Stimulated activated CD4-positive, alpha-beta T cell treated with anti-CD3 and anti-CD28 coated beads, Interleukin-1b, Interleukin-23, amount 100 ng/mL, for 4 hours (primary cell): ENCODE measurements at regions not wholly inside any gene's neighbourhood (a gene's known extent, or its start where the extent isn't known, plus 50 kb on each side); places are given as distances from the start of the nearest gene placed in this dataset.

Source experiments
- DNase-seq, 2 donors: peaks; one replicate each; pipeline ENCODE4 v3.0.0-alpha.2; 2020; ENCODE audit warnings: low read depth in 2 of 2

- no peak for DNase-seq
Observed at GRCh38 chr2:220850116-220850515, 722.0 kb downstream of the EPHA4 start.

DNA sequence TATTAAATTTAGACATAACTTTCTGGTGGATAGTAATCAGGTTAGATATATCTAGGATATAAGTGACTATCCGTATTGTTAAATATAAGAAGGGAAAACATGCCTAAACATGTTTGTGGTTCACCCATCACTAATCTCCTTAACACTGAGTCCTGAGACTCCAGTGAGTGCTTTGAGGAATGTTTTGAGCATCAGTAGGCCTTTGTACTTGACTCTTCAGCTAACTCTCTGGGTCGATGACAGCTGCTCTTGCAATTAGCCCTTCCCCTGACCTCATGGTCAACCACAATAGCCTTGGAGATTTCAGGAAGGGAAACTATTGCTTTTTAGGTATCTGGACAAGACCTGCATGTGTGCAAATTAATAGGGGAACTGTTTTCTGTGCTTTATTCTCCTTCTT lies 716.8 kb downstream of the EPHA4 start:
- no peak for DNase-seq

- DNase-seq, result no peak
Observed at GRCh38 chr2:220856486-220856885, 715.6 kb downstream of the EPHA4 start.

DNA sequence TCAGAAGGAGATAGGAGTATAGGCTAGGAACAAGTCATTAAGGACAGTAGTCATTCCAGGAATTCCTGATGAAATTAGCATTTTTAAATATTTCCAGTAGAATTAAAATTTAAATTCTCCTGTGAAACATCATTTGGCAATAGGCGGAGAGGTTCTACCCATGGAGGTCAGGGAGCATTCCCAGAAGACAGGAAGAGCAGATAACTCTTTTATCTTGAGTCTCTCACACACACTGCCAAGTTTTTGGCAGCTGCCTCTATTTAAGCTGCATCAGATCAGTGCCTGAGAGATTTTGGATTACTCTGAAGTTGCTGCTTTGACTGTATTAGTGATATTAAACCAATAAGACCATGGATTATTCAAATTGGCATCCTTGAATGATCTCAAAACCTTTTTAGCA lies 714.7 kb downstream of the EPHA4 start:
- DNase-seq, result no peak

GRCh38 chr2:220858101-220858500 lies 714.0 kb downstream of the EPHA4 start:
- DNase-seq, result no peak

- DNase-seq, result no peak
Observed at GRCh38 chr2:220871909-220872308, 700.2 kb downstream of the EPHA4 start.

DNA sequence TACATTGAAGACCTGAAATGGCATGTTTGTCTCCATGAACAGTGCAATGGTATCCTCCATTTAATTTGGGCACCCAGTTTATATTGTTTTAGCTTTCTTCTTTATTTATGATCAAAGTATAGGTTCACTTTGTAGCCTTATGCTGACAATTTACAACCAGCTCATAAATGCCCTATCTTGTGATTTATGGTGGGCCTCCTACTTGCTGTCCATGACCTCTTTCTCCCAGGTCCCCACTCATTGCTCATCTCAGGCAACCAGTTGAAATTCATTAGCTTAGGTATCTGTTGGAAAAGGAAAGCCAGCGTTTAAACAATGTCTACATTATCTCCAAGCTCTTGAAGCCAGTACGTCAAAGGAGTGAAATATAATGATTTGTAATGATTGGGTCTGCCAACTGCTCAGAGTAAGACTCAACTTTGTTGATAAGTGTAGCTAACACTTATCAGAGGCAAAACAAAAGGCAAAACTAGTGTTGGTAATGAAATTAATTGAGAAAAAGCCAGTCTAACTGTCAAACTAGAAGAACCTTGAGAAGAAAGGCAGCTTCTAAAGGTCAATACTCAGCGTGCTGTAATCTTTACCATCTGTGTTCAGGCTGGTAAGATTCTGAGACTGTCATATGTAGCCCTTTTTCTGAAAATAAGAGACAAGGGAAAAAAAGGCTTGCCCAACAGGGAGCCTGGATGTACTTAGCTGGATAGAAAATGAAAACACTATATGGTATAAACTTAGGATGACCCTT lies 695.9 kb downstream of the EPHA4 start:
- DNase-seq, result no peak

GRCh38 chr2:220877491-220877890 lies 694.6 kb downstream of the EPHA4 start:
- DNase-seq, result no peak

GRCh38 chr2:220877897-220878296 lies 694.2 kb downstream of the EPHA4 start:
- no peak for DNase-seq

DNA sequence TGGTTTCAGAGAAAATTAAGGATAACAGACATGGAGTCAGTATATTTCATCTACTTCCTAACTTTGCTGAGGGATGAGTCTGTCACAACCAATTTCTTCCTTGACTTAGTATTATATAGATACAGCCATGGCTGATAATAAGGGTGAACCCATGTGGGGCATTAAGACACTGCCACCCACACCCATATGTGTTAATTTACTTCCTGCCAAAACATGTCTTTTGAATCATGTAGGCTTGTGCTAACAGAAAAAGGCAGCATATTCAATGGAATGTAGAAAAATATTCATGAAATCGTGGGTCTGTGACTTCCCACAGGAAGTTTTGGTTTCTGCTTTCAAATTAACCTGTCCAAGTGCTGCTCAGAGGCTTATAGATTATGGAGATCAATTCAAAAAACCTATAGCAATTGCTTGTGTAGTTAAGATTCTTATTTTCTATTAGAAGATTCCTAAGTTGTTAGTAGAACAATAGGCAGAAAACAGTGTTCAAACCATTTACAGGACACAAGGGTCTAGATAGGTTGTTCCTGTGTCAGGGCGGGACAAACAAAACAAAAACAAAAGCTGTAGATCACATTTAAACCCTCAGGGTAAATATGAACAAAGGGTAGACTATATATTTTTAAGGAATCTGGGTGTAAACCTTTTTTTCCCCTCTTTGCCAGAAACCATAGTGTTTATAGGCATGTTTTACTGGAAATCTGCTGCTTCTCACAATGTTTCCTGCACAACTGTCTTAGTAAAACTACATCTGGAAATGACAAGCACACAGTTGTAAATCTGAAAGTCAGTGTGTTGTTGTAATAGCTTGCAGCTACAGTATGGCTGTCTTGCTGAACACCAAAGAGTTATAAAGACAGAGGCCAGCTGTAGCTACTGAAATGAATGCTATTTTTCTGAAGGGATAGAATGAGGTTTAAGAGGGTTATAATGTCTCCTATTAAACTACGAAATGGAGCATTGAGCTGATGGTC lies 691.2 kb downstream of the EPHA4 start:
- DNase-seq, result no peak

GRCh38 chr2:220882507-220882906 lies 689.6 kb downstream of the EPHA4 start:
- DNase-seq, result no peak

GRCh38 chr2:220885593-220885992 lies 686.5 kb downstream of the EPHA4 start:
- DNase-seq, result no peak

DNA sequence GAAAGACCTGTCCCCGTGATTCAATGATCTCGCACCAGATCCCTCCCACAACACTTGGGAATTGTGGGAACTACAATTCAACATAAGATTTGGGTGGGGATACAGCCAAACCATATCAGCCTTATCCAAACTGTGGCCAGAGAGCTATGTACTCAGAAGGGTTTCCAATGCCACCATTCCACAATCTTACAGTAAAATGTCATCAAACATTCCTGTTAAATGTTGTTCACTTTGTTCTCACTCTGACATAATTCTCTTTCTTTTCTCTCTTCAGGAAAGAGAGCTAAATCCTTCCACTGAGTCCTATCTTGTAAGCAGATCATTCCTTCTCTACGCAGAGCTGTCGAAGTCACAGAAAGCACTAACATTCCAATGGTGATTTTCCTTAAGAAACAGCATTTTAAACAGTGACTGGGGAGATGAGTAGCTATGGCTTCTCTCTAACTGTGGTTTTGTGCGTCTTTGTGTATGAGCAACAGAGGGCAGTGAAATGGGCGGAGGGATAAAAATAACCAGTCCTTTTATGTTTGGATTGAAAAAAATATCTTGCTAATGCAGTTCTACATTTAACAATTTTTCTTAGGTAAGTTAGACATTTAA lies 684.7 kb downstream of the EPHA4 start:
- DNase-seq, result no peak

DNA sequence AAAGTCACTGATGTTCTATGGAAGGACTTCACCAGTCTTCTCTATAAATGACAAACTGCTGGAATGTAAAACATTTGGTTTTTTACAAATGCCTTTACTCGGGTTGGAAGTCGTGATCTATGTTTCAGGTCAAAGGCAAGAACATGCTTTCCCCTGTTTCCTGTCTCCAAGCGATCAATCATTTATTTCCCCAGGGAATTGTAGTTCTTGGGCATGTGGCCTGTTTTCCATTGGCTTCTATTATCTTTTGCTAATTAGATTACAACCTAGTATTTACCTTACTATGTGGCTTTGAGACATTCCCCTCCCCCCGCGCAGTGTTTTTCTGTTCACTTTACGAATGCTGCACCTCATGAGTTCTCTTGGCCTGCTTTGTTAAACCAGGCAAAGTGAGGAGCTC lies 684.2 kb downstream of the EPHA4 start:
- DNase-seq, result no peak

- DNase-seq, result no peak
Observed at GRCh38 chr2:220890931-220891330, 681.2 kb downstream of the EPHA4 start.

DNA sequence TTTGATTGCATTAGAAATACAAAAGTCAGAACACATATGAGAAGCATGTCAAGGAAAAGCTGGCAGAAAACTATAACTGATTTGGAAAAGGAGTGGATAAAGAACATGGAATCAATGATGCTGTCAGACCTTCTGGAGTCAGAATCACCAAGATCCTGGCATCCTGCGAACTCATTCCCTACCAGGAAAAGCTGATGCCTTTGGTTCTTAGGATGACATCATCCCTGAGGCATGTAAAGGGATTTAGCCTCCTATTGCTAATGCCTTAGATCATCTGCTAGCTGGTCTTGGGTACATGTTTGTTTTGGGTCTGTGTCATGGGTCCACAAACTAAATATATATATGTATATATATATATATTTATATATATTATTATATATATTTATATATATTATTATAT lies 680.7 kb downstream of the EPHA4 start:
- no peak for DNase-seq

DNA sequence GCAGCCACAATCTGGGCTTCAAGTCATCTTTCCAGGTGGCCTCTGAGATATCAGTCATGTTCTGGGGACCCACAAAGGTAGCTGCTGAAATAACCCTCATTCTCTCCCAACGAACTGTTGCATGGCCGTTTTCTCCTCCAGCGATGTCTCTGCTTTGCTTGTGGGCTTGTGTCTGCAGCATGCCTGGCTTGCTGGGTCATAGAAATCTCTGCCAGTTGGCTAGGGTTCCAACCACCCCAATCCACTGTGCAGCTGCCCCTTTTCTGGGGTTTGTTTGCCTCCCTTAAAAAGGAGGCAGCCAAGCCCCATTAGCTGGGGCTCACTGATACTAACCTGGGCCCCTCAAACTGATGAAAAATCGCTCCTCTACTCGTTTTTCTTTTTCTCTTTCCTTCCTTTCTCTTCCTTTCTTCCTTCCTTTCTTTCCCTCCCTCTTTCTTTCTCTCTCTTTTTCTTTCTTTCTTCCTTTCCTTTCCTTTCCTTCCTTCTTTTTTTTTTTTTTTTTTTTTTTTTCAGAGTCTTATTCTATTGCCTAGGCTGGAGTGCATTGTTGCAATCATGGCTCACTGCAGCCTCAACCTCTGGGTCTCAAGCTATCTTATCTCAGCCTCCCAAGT lies 680.0 kb downstream of the EPHA4 start:
- no peak for DNase-seq

GRCh38 chr2:220893411-220893810 lies 678.7 kb downstream of the EPHA4 start:
- no peak for DNase-seq

DNA sequence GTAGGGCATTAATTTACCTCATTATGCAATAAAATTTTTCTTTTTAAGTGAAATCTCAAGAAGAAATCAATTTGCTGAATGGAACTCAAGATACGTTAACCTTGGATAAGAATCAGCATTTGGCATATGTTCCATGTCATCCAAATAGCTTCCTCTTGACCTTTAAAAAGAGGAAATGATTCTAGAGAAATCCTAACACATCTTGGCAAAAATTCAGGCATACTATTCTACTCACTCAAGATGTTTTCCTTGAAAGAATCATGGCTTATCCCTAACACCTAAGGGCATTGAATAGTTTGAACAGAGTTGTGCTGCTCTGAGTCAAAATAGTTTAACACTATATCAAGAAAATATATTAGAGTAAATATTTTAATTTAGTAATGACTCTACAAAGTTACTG lies 678.0 kb downstream of the EPHA4 start:
- no peak for DNase-seq

GRCh38 chr2:220899492-220899891 lies 672.6 kb downstream of the EPHA4 start:
- no peak for DNase-seq

DNA sequence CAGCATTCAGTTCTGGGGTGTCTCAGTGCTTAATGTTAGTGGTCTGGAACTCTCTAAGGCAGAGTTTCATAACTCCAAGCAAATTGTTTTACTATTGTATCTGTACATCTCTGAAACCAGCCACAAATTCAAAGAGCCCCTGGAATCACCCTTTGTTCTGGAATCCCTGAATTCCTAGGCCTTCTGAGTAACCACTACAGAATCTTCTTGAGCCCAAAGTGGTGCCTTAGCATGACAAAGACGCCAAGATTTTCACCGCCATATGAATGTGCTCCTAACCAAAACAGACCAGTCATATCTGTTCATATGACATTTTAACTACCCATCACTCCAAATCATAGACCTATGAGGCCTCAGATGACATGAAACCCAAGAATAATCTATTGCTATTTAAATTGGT lies 668.1 kb downstream of the EPHA4 start:
- no peak for DNase-seq

DNA sequence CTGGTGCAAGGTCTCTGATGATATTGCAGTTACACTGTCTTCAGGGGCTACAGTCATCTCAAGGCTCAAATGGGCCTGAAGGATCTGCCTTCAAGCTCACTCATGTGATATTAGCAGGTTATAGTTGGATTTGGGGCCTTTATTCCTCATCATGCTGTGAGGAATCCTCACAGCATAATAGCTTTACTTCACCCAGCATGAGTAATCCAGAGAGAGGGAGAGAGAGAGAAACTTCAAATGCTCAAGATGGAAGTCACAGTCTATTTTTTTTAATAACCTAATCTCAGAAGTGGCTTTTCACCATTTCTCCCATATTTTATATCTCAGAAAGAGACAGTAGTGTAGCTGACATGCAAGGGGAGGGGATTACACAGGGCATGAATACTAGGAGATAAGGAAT lies 658.7 kb downstream of the EPHA4 start:
- no peak for DNase-seq
